B cell (primary cell): ENCODE measurements at regions not wholly inside any gene's neighbourhood (a gene's known extent, or its start where the extent isn't known, plus 50 kb on each side); places are given as distances from the start of the nearest gene placed in this dataset.

Source experiments
- ATAC-seq: fragments of 200-7000 bp; cut with Tn5 transposase; one replicate; pipeline ENCODE4 v1.10.0; 2021; ENCODE audit warnings: low read depth, mild to moderate bottlenecking, moderate number of reproducible peaks, moderate library complexity
- CTCF ChIA-PET: fragments of 350-600 bp; sonication (Branson Sonifier 250); formaldehyde crosslinking; loops from one replicate; lab custom pipeline; 2021; ENCODE audit warnings: antibody characterized with exemption, inconsistent platforms; lab: Charles Lee
- POLR2A ChIA-PET: fragments of 350-600 bp; sonication (Branson Sonifier 250); formaldehyde crosslinking; loops from one replicate; lab custom pipeline; 2021; ENCODE audit warnings: antibody characterized with exemption; lab: Charles Lee
- DNase-seq: peaks from one replicate; pipeline ENCODE4 v3.0.0; 2013
- H2AFZ ChIP-seq: 2 replicates; pipeline ENCODE4 v1.6.1; 2012; ENCODE audit warnings: mild to moderate bottlenecking, low read depth, low read length; ENCODE audit not compliant: insufficient read depth, poor library complexity, severe bottlenecking
- H3K27ac ChIP-seq, 2 donors: 1 replicate in 1 of 2; 2 replicates in 1 of 2; pipeline ENCODE4 v1.5.1; 2012 to 2013; ENCODE audit warnings: low read length in 2 of 2, mild to moderate bottlenecking in 2 of 2, moderate library complexity in 1 of 2
- H3K27me3 ChIP-seq, 4 experiments: fragments of 200-600 bp in 1 of 4; sonication (generic) in 1 of 4; replicated peaks in 1 of 4; 1 replicate in 2 of 4; 2 replicates in 2 of 4; pipeline versions ENCODE4 v1.6.1 to v1.7.0; 2013 to 2016; ENCODE audit warnings: low read length in 3 of 4, mild to moderate bottlenecking in 2 of 4, mixed read lengths in 1 of 4, moderate library complexity in 1 of 4; ENCODE audit not compliant: insufficient read depth in 4 of 4, control insufficient read depth in 3 of 4; ENCODE audit errors: control extremely low read depth in 1 of 4
- H3K36me3 ChIP-seq, 2 experiments: replicated peaks in 1 of 2; 1 replicate in 1 of 2; 2 replicates in 1 of 2; pipeline versions ENCODE4 v1.6.1 to v1.7.1; 2013; ENCODE audit warnings: low read length in 1 of 2; ENCODE audit not compliant: insufficient read depth in 2 of 2, control insufficient read depth in 1 of 2; ENCODE audit errors: control extremely low read depth in 1 of 2, extremely low read depth in 1 of 2
- H3K4me1 ChIP-seq, 2 donors: fragments of 200-600 bp in 1 of 2; sonication (generic) in 1 of 2; 1 replicate in 1 of 2; 2 replicates in 1 of 2; pipeline versions ENCODE4 v1.5.1 to v1.6.1; 2013 to 2017; ENCODE audit warnings: low read length in 2 of 2; ENCODE audit not compliant: control insufficient read depth in 2 of 2, insufficient read depth in 2 of 2
- H3K4me2 ChIP-seq: replicated peaks from 2 replicates; pipeline ENCODE3; 2012; ENCODE audit warnings: mild to moderate bottlenecking, low read depth, low read length; ENCODE audit not compliant: poor library complexity, severe bottlenecking
- H3K4me3 ChIP-seq, 5 experiments: fragments of 200-600 bp in 1 of 5; sonication (generic) in 1 of 5; 1 replicate in 3 of 5; 2 replicates in 2 of 5; pipeline versions ENCODE4 v1.5.1 to v1.7.0; 2011 to 2016; ENCODE audit warnings: low read length in 4 of 5, mild to moderate bottlenecking in 4 of 5, low read depth in 2 of 5, control low read depth in 1 of 5, moderate library complexity in 1 of 5; ENCODE audit not compliant: insufficient read depth in 1 of 5; ENCODE audit errors: control extremely low read depth in 1 of 5, extremely low read depth in 1 of 5
- H3K79me2 ChIP-seq: fragments of 200-600 bp; sonication (generic); one replicate; pipeline ENCODE4 v1.6.0; 2016; ENCODE audit warnings: low read length; ENCODE audit not compliant: control insufficient read depth, insufficient read depth
- H3K9ac ChIP-seq: fragments of 200-600 bp; sonication (generic); 2 replicates; pipeline ENCODE4 v1.6.1; 2017; ENCODE audit warnings: mild to moderate bottlenecking, low read length, moderate library complexity
- H3K9me3 ChIP-seq, 3 donors: one replicate each; pipeline versions ENCODE4 v1.6.1 to v1.7.1; 2013; ENCODE audit warnings: low read length in 2 of 3; ENCODE audit not compliant: control insufficient read depth in 2 of 3, insufficient read depth in 1 of 3; ENCODE audit errors: control extremely low read depth in 1 of 3
- H4K20me1 ChIP-seq: 2 replicates; pipeline ENCODE4 v1.6.0; 2012; ENCODE audit warnings: mild to moderate bottlenecking, low read length; ENCODE audit not compliant: insufficient read depth, control insufficient read depth, poor library complexity, severe bottlenecking
- H3K27ac Mint-ChIP-seq: one replicate; pipeline ENCODE4 v1.8.0; 2021; ENCODE audit warnings: mixed read lengths
- H3K27me3 Mint-ChIP-seq: one replicate; pipeline ENCODE4 v1.8.0; 2021; ENCODE audit warnings: mixed read lengths
- H3K4me1 Mint-ChIP-seq: one replicate; pipeline ENCODE4 v1.8.0; 2021; ENCODE audit warnings: mixed read lengths
- H3K4me3 Mint-ChIP-seq: one replicate; pipeline ENCODE4 v1.8.0; 2021; ENCODE audit warnings: mixed read lengths
- H3K9me3 Mint-ChIP-seq: one replicate; pipeline ENCODE4 v1.8.0; 2022; ENCODE audit warnings: mixed read lengths; ENCODE audit not compliant: insufficient read depth
- EZH2 ChIP-seq: IDR thresholded peaks from 2 replicates; pipeline ENCODE4 v1.6.1; 2012; ENCODE audit warnings: borderline replicate concordance, low read depth, mild to moderate bottlenecking, moderate library complexity, low read length; ENCODE audit not compliant: insufficient read depth, poor library complexity, severe bottlenecking
- WGBS: methylation state at CpG from one replicate; pipeline ENCODE4 v1.1.5; 2013; ENCODE audit warnings: missing lambda C conversion rate; ENCODE audit not compliant: insufficient coverage; 5-methylcytosine and 5-hydroxymethylcytosine counted together
- intact Hi-C: fragments of 100-400 bp; cut with micrococcal nuclease; formaldehyde crosslinking; loops from one replicate; pipeline ENCODE4 v1.10.0; 2022
- TF ChIP-seq, protein P1 (sequence below): fragments of 200-600 bp; IDR thresholded peaks from one replicate; pipeline ENCODE4 v1.8.0; 2022; ENCODE audit warnings: antibody characterized with exemption, mild to moderate bottlenecking

DNA sequence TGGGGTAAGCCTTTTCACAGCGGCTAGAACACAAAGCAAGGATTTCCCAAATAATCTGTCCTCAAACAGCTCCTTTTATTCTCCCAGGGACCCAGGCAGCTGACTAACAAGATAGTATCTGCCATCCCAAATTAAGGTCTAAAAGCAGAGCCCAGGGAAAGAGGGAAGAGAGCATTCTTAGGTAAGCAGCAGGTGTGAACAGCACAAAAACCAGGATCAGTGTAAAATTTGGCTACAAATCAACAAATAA lies 79.9 kb downstream of the RBMXL2 start:
- H3K27ac ChIP-seq = no peak overlapping the region
- ChIA-PET POLR2A (no interaction called here), CTCF (no interaction called here)
- H3K9me3 Mint-ChIP-seq = no peaks in the 10 kb centered on the region
- no peaks in the 10 kb centered on the region for H3K79me2 ChIP-seq
- H4K20me1 ChIP-seq = no peaks in the 10 kb centered on the region
- no peaks in the 10 kb centered on the region for H3K4me1 Mint-ChIP-seq
- TF ChIP-seq, protein P1, sequence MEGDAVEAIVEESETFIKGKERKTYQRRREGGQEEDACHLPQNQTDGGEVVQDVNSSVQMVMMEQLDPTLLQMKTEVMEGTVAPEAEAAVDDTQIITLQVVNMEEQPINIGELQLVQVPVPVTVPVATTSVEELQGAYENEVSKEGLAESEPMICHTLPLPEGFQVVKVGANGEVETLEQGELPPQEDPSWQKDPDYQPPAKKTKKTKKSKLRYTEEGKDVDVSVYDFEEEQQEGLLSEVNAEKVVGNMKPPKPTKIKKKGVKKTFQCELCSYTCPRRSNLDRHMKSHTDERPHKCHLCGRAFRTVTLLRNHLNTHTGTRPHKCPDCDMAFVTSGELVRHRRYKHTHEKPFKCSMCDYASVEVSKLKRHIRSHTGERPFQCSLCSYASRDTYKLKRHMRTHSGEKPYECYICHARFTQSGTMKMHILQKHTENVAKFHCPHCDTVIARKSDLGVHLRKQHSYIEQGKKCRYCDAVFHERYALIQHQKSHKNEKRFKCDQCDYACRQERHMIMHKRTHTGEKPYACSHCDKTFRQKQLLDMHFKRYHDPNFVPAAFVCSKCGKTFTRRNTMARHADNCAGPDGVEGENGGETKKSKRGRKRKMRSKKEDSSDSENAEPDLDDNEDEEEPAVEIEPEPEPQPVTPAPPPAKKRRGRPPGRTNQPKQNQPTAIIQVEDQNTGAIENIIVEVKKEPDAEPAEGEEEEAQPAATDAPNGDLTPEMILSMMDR = no peak
- no peak for TF ChIP-seq EZH2
- H3K4me3 ChIP-seq = no peak overlapping the region
- no peaks in the 10 kb centered on the region for H3K36me3 ChIP-seq
- peaks cover 0 to 3% (median 0%) of the 10 kb centered on the region in 4 experiments for H3K27me3 ChIP-seq
- H3K4me3 Mint-ChIP-seq = no peak overlapping the region
- DNase-seq (no peak), ATAC-seq (no peak)
- WGBS = no CpG with 5 or more reads among the region's 1 CpG
- H3K9me3 ChIP-seq = no peaks in the 10 kb centered on the region
- no peak overlapping the region for H3K4me2 ChIP-seq
- H2AFZ ChIP-seq = no peak overlapping the region
- H3K27me3 Mint-ChIP-seq = no peaks in the 10 kb centered on the region
- intact Hi-C loops = no loop called here
- H3K9ac ChIP-seq = no peak overlapping the region
- no peaks in the 10 kb centered on the region for H3K4me1 ChIP-seq
- no peak overlapping the region for H3K27ac Mint-ChIP-seq

DNA sequence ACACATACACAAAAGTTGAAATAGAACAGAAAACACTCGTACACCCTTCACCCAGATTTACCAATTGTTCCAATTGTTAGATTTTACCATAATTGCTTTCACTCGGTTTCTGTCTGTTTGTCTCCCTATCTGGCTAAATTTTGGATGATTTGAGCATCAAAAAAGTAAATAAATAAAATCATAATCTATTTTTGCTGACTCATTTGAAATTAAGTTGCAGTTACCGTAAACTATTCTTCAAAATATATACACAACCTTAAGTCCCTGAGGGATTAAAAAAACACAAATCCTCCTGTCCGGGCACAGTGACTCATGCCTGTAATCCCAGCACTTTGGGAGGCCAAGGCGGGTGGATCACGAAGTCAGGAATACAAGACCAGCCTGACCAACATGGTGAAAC lies 81.3 kb upstream of the SYT9 start:
- Mint-ChIP-seq H3K9me3 (no peaks in the 10 kb centered on the region), H3K4me1 (no peaks in the 10 kb centered on the region), H3K27ac (no peak overlapping the region), H3K4me3 (no peak overlapping the region), H3K27me3 (peaks cover 11% of the 10 kb centered on the region)
- Histone ChIP-seq H3K27ac (no peak overlapping the region), H3K36me3 (no peaks in the 10 kb centered on the region), H3K9me3 (no peaks in the 10 kb centered on the region), H3K9ac (no peak overlapping the region), H3K4me1 (no peaks in the 10 kb centered on the region), H4K20me1 (no peaks in the 10 kb centered on the region), H2AFZ (no peak overlapping the region), H3K79me2 (no peaks in the 10 kb centered on the region), H3K4me3 (no peak overlapping the region), H3K4me2 (no peak overlapping the region), H3K27me3 (peaks cover 0 to 3% (median 0%) of the 10 kb centered on the region in 4 experiments)
- 80% methylated on average over 1 of the region's 6 CpGs for WGBS
- no peak for ATAC-seq
- POLR2A ChIA-PET = no interaction called here
- intact Hi-C loops = no loop called here
- TF ChIP-seq, protein P1 = no peak
- TF ChIP-seq EZH2 = no peak
- no peak for DNase-seq
- CTCF ChIA-PET = no interaction called here
